Osteoblast (primary cell): ENCODE measurements at regions not wholly inside any gene's neighbourhood (a gene's known extent, or its start where the extent isn't known, plus 50 kb on each side); places are given as distances from the start of the nearest gene placed in this dataset.

Experiments used
- DNase-seq: peaks from one replicate; pipeline ENCODE4 v3.0.0; 2011; ENCODE audit warnings: low spot score, mixed read lengths; ENCODE audit not compliant: insufficient read length; ENCODE audit errors: missing footprints
- H2AFZ ChIP-seq: 2 replicates; pipeline ENCODE4 v1.6.0; 2011; ENCODE audit warnings: mild to moderate bottlenecking, low read length
- H3K27ac ChIP-seq: 2 replicates; pipeline ENCODE4 v1.5.1; 2011; ENCODE audit warnings: mild to moderate bottlenecking, low read depth, low read length, moderate library complexity
- H3K27me3 ChIP-seq: 2 replicates; pipeline ENCODE4 v1.6.0; 2012; ENCODE audit warnings: mild to moderate bottlenecking, control low read depth, inconsistent platforms, low read length, moderate library complexity; ENCODE audit not compliant: insufficient read depth
- H3K36me3 ChIP-seq: 2 replicates; pipeline ENCODE4 v1.5.1; 2011; ENCODE audit warnings: mild to moderate bottlenecking, low read length, control low read depth, moderate library complexity; ENCODE audit not compliant: insufficient read depth
- H3K4me1 ChIP-seq: 2 replicates; pipeline ENCODE4 v1.5.1; 2011; ENCODE audit warnings: mild to moderate bottlenecking, low read length, control low read depth, moderate library complexity; ENCODE audit not compliant: insufficient read depth
- H3K4me2 ChIP-seq: 2 replicates; pipeline ENCODE4 v1.6.0; 2011; ENCODE audit warnings: mild to moderate bottlenecking, low read length; ENCODE audit not compliant: insufficient read depth
- H3K4me3 ChIP-seq: fragments of 200-600 bp; sonication (generic); 3 replicates; pipeline ENCODE4 v1.5.1; 2012; ENCODE audit warnings: mild to moderate bottlenecking, low read length, inconsistent platforms; ENCODE audit not compliant: insufficient read depth
- H3K79me2 ChIP-seq: 2 replicates; pipeline ENCODE4 v1.6.0; 2012; ENCODE audit warnings: mild to moderate bottlenecking, low read length, control low read depth, inconsistent platforms; ENCODE audit not compliant: insufficient read depth
- H3K9me3 ChIP-seq: 2 replicates; pipeline ENCODE4 v1.5.1; 2011; ENCODE audit warnings: low read depth, low read length, control low read depth
- H4K20me1 ChIP-seq: 2 replicates; pipeline ENCODE4 v1.6.0; 2012; ENCODE audit warnings: mild to moderate bottlenecking, low read length, control low read depth; ENCODE audit not compliant: insufficient read depth
- TF ChIP-seq, protein P1 (sequence below): IDR thresholded peaks from 2 replicates; pipeline ENCODE4 v1.5.1; 2011; ENCODE audit warnings: mild to moderate bottlenecking, low read depth, low read length, moderate library complexity; ENCODE audit errors: extremely low read depth

DNA sequence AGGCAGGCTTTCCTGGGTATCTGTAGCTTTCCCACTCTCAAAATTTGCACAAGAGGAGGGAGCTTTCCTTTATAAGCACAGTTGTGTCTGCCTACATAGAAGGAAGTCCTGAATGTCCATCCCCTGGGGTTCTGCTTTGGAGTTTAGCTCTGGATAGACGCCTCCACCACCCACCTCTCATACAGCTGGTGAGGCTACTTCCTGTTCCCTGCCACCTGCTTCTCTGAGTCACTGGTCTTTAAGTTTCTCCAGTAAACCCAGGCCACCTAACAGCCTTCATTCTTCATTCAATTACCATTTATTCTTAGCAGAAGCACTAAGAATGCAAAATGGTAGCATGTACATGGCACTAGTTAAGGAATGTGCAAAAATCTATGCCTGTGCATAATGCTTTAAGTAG is 407.8 kb downstream of the CDH2 start:
- H2AFZ ChIP-seq = no peak overlapping the region
- peaks cover 3% of the 10 kb centered on the region for H3K4me1 ChIP-seq
- no peaks in the 10 kb centered on the region for H3K36me3 ChIP-seq
- H3K79me2 ChIP-seq = no peaks in the 10 kb centered on the region
- H3K4me2 ChIP-seq = no peak overlapping the region
- TF ChIP-seq, protein P1, sequence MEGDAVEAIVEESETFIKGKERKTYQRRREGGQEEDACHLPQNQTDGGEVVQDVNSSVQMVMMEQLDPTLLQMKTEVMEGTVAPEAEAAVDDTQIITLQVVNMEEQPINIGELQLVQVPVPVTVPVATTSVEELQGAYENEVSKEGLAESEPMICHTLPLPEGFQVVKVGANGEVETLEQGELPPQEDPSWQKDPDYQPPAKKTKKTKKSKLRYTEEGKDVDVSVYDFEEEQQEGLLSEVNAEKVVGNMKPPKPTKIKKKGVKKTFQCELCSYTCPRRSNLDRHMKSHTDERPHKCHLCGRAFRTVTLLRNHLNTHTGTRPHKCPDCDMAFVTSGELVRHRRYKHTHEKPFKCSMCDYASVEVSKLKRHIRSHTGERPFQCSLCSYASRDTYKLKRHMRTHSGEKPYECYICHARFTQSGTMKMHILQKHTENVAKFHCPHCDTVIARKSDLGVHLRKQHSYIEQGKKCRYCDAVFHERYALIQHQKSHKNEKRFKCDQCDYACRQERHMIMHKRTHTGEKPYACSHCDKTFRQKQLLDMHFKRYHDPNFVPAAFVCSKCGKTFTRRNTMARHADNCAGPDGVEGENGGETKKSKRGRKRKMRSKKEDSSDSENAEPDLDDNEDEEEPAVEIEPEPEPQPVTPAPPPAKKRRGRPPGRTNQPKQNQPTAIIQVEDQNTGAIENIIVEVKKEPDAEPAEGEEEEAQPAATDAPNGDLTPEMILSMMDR = no peak
- H3K27ac ChIP-seq = no peak overlapping the region
- DNase-seq = no peak
- H3K9me3 ChIP-seq = no peaks in the 10 kb centered on the region
- H3K4me3 ChIP-seq = no peak overlapping the region
- H3K27me3 ChIP-seq = no peaks in the 10 kb centered on the region
- H4K20me1 ChIP-seq = no peaks in the 10 kb centered on the region

DNA sequence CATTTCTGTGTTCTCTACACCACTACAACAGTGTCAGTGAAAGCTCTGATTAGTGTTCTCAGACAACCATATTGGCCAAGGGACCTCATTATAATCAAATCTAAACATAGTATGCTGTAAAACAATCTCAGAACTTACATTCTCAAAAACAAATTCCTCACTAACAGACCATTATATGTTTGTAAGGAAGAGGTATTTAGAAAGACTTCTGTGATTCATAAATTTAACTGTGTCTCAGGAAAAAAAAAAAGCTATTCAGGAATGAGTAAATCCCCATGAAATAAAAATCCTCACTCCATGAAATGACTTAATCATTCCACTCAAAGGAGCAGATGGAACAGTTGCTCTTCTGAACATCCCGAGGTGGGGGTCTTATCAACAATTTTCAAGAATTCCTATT is 413.0 kb downstream of the CDH2 start:
- Histone ChIP-seq H3K27ac (peak overlapping the region; percentile 43), H3K79me2 (no peaks in the 10 kb centered on the region), H3K36me3 (no peaks in the 10 kb centered on the region), H3K4me2 (peak overlapping the region; percentile 34), H4K20me1 (no peaks in the 10 kb centered on the region), H3K4me1 (peaks cover 19% of the 10 kb centered on the region), H2AFZ (peak overlapping the region; percentile 20), H3K4me3 (no peak overlapping the region), H3K9me3 (no peaks in the 10 kb centered on the region), H3K27me3 (no peaks in the 10 kb centered on the region)
- TF ChIP-seq, protein P1 = no peak
- no peak for DNase-seq

DNA sequence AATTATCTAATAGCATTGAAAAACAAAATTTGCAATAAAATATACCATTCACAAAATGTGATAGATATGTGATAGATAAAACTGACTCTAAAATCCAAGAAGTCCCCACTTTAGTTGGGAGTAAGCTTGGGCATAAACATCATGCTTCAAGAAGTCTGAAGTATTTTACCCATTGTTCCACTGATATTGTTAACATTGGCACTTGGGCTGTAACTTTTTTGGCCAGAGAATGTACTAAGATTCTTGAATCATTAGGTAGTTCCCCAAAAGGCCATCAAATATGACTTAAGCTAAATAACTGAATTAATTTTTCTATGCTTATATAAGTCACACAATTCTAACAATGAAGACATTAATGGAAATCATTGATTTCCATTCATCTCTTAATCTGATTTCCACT is 413.6 kb downstream of the CDH2 start:
- Histone ChIP-seq H3K36me3 (no peaks in the 10 kb centered on the region), H3K9me3 (no peaks in the 10 kb centered on the region), H2AFZ (no peak overlapping the region), H3K4me2 (peak overlapping the region; percentile 34), H3K4me3 (no peak overlapping the region), H3K27me3 (no peaks in the 10 kb centered on the region), H3K4me1 (peaks cover 19% of the 10 kb centered on the region), H4K20me1 (no peaks in the 10 kb centered on the region), H3K27ac (peak overlapping the region; percentile 43), H3K79me2 (no peaks in the 10 kb centered on the region)
- no peak for DNase-seq
- TF ChIP-seq, protein P1 = no peak

DNA sequence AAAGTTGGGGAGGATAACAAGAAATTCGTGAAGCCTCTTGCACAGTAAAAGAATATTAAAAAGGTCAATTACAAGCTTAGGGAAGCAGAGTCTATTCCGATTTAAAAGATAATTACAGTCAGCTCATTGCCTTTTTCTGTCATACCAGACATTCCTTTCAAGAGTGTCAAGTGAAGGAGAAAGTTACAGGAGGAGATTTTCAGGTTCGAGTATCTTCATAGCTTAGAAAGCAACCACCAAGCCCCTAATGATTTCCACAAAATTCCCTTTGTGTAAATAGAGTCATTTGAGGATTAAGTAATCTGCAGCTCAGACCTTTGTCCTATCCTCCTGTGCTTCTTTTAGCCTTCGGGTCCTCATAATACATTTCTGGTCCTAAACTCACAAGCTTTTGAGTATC is 414.9 kb downstream of the CDH2 start:
- no peaks in the 10 kb centered on the region for H3K27me3 ChIP-seq
- peak; percentile 29 for DNase-seq
- no peaks in the 10 kb centered on the region for H3K79me2 ChIP-seq
- H3K36me3 ChIP-seq = no peaks in the 10 kb centered on the region
- H3K4me2 ChIP-seq = peak overlapping the region; percentile 43
- H4K20me1 ChIP-seq = no peaks in the 10 kb centered on the region
- no peak overlapping the region for H2AFZ ChIP-seq
- H3K9me3 ChIP-seq = no peaks in the 10 kb centered on the region
- H3K4me1 ChIP-seq = peaks cover 19% of the 10 kb centered on the region
- no peak overlapping the region for H3K4me3 ChIP-seq
- H3K27ac ChIP-seq = no peak overlapping the region
- TF ChIP-seq, protein P1 = no peak
